DMS153 treated with DMSO at 0.1 percent for 48 hours (cell line): ENCODE measurements at regions not wholly inside any gene's neighbourhood (a gene's known extent, or its start where the extent isn't known, plus 50 kb on each side); places are given as distances from the start of the nearest gene placed in this dataset.
"Not testable (repeated sequence)": the region's sequence is repeated elsewhere in the genome, so short reads cannot be mapped to it uniquely, and the experiment has no call there.

Experiments
- DNase-seq: peaks from one replicate; lab custom pipeline; 2025; ENCODE audit not compliant: unreplicated experiment; lab: John Stamatoyannopoulos, UW

GRCh38 chr7:124643311-124643811 is 122.2 kb downstream of the GPR37 start:
- no peak for DNase-seq

GRCh38 chr7:124635416-124635815 is 130.2 kb downstream of the GPR37 start:
- DNase-seq: no peak

GRCh38 chr7:124633740-124634139 is 131.9 kb downstream of the GPR37 start:
- DNase-seq: no peak

GRCh38 chr7:124630395-124630794 is 135.2 kb downstream of the GPR37 start:
- no peak for DNase-seq

DNA sequence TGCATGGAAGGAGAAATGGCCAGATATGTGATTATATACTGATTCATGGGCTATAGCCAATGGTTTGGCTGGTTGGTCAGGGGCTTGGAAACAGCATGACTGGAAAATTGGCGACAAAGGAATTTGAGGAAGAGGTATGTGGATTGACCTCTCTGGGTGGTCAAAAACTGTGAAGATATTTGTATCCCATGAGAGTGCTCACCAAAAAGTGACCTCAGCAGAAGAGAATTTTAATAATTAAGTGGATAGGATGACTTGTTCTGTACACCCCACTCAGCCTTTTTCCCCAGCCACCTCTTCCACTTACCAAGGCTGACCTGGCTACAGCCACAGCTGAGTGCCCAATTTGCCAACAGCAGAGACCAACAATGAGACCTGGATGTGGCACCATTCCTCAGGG is 146.7 kb downstream of the GPR37 start:
- no peak for DNase-seq

DNA sequence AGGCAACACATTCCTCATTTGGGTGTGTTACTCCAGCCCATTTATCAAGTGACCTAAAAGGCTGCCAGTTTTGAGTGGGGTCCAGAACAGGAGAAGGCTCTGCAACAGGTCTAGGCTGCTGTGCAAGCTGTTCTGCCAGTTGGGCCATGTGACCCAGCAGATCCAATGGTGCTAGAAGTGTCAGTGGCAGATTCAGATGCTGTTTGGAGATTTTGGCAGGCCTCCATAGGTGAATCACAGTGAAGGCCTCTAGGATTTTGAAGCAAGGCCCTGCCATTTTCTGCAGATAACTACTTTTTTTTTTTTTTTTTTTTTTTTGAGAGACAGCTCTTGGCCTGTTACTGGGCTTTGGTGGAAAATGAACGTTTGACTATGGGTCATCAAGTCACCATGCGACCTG is 147.5 kb downstream of the GPR37 start:
- not testable (repeated sequence) for DNase-seq

GRCh38 chr7:124603066-124603465 is 162.5 kb downstream of the GPR37 start:
- no peak for DNase-seq

GRCh38 chr7:124597509-124597908 is 168.1 kb downstream of the GPR37 start:
- no peak for DNase-seq

GRCh38 chr7:124596881-124597280 is 168.7 kb downstream of the GPR37 start:
- DNase-seq: no peak

GRCh38 chr7:124590814-124591213 is 174.8 kb downstream of the GPR37 start:
- no peak for DNase-seq

- no peak for DNase-seq
These were observed 188.3 kb downstream of the GPR37 start for GRCh38 chr7:124577256-124577655.

GRCh38 chr7:124575176-124575575 is 190.4 kb downstream of the GPR37 start:
- DNase-seq: no peak

- no peak for DNase-seq
These were observed 195.0 kb downstream of the GPR37 start for GRCh38 chr7:124570558-124570957.

- no peak for DNase-seq
These were observed 199.0 kb downstream of the GPR37 start for GRCh38 chr7:124566583-124566982.

DNA sequence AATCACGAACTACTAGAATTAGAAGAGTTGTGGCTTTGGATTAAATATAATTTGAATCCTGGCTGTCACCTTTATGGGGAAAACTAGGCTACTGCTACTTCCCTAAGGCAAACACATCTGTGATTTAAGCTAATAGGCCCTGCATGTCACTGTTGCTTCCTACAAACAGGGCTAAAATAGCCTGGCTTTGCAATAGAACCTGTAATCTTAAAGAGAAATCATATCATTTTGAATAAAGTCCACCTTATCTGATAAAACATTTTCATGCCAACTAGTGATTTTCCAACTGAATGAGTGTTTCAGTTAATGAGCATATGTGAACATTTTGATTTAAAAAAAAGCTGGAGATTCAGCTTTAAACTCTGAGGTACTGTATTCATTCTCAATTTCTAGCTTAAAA is 208.0 kb downstream of the GPR37 start:
- DNase-seq: no peak

DNA sequence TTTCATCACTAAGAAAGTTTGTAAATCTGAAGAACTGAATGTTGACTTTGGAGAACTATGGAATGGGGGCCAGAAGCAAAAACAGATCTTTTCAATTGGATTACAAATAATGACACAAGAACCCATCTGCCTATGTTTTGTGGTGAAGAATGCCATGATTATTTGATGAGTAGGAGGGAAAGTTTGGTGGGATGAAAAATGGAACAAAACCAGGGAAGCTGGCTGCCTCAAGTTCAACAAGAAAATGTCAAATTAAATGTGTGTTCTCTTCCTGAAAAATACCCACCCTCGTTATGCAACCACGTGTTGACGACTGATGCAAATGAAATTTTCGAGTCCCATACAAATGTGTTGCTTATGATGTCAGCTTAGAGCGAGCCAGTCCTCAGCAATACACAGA is 208.5 kb downstream of the GPR37 start:
- DNase-seq: no peak

GRCh38 chr7:124553502-124553901 is 212.1 kb downstream of the GPR37 start:
- DNase-seq: no peak

DNA sequence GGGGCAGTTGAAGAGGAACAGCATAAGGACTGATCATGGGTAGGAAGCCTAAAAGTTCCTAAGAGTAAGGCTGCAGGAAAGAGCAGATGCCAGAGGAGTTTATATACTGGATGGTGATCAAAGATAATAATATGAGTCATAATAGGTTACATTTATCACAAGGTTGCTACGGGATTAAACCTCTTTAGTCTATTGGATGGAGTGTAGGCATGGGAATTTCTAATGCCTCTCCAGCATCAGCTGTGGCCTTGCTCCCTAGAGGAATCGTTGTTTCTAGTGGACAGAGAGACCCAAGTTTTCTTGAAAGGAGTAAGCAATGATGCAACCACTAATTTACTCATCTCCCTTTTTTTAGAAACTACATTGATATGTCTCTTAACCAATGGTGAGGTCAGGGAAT is 213.4 kb downstream of the GPR37 start:
- DNase-seq: no peak

DNA sequence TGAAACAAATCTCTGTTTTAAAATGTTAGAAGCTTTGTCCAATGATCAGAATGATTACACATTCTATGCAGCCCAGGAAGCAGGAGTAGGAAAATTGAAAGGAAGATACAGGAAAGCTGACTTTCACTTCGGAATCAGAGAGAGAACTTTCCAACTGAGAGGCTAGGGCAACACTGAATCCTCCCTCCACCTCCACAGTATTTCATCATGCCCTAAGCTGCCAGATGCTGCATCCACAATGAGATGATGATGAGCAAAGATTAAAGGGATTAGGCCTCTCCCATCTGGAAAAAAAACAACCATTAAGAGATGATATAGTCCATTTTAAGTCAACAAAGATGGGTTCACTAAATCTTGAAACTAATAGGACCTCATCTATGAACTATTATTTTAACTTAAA is 215.6 kb downstream of the GPR37 start:
- DNase-seq: no peak

GRCh38 chr7:124542476-124542875 is 223.1 kb downstream of the GPR37 start:
- no peak for DNase-seq

DNA sequence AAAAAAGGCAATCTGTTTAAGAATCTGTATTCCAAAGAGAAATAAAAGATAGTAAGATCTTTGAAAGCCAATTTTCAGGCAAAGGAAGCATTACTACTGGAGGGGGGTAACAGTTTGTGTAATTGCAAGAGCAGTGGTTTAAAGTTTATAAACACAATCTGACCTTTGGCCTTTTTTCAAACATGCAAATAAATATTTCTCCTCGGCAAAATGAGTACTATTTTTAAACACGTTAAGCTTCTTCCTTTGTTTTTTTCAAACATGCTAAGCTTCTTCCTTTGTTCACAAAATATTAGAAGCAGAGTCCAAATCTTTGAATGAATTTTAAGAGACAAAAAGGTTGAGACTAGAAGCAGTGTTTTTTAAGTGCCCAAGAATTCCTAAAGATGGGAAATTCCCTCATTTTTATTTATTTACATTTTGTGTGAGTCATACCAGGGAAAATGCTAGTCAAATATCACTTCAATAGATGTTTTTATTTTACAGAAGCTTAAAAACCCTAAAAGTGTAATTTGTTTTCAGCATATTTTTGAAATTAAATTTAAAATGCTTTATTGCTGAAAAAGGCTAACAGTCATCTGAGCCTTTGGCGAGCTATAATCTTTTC is 229.3 kb downstream of the GPR37 start:
- no peak for DNase-seq

DNA sequence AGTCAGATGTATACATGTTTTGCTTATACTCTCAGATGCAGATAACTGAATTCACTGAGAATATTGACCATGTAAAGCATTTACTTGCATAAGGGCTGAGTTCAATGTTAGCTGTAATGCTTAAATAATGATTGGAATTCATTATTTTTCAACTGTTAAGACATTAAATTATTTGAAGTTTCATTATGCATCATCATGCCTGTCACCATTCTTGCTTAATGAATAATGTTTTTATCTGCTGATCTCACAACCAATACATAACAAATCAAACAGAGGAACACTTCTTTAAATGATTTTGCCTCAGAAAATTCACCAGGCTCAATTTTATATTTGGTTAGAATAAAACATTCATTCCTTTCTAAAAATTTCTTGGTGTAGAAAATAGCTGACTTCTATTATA is 233.4 kb downstream of the GPR37 start:
- DNase-seq: no peak

DNA sequence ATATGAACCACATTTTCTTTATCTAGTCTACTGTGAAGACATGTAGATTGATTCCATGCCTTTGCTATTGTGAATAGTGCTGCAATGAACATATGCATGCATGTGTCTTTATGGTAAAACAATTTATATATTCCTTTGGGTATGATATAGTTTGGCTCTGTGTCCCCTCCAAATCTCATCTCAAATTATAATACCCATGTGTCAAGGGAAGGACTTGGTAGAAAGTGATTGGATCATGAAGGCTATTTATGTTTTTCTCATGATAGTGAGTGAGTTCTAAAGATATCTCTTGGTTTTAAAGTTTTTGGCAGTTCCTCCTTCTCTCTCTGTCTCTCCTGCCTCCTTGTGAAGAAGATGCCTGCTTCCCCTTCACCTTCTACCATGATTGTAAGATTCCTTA is 248.7 kb downstream of the GPR37 start:
- DNase-seq: no peak
